ENCODE measurements at regions not wholly inside any gene's neighbourhood (a gene's known extent, or its start where the extent isn't known, plus 50 kb on each side); places are given as distances from the start of the nearest gene placed in this dataset.

DNA sequence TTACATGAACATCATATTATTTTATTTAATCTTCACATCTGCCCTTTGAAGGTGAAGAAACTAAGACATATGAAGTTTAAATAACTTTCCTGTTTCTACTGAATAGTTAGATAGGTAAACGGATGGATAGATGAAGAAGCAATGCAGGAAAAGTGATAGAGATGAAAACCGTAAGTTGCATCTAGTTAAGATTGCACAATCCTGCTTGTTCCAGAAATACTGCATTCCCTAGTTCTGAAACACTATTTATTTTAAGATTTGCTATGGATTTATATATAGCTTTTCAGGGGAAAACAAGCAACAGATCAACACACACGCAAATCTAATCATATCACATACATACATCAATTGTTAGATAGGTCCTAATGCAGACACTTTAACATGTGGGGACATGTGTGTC lies 512.7 kb upstream of the C16orf82 start:
- Histone ChIP-seq H3K36me3 (ENCODE audit: control insufficient read depth in 1 of 2, insufficient read depth in 2 of 2, low read length in 2 of 2) (no peaks in the 10 kb centered on the region), H3K27me3 (ENCODE audit: insufficient read depth, low read length) (no peaks in the 10 kb centered on the region), H3K9me2 (ENCODE audit: insufficient read depth) (no peaks in the 10 kb centered on the region), H3K4me1 (ENCODE audit: control insufficient read depth in 1 of 2, insufficient read depth in 2 of 2, low read length in 2 of 2) (no peaks in the 10 kb centered on the region), H3K9me3 (ENCODE audit: control insufficient read depth in 1 of 2, insufficient read depth in 1 of 2, low read depth in 1 of 2, low read length in 2 of 2) (peaks cover 0 to 9% of the 10 kb centered on the region in 2 experiments; a peak in 1 of 4 replicates), H3K9ac (ENCODE audit: low read length) (no peak overlapping the region), H3K4me2 (ENCODE audit: low read length) (no peak overlapping the region), H3K4me3 (replicated peaks in 1 of 2; ENCODE audit: low read depth in 1 of 2, low read length in 2 of 2) (no peak overlapping the region), H2AFZ (ENCODE audit: low read depth, low read length, poor library complexity, severe bottlenecking) (no peak overlapping the region), H4K20me1 (ENCODE audit: insufficient read depth) (no peaks in the 10 kb centered on the region), H3K27ac (ENCODE audit: low read depth, low read length) (no peak overlapping the region), H3K79me2 (ENCODE audit: insufficient read depth, low read length) (no peaks in the 10 kb centered on the region)
- ChIA-PET CTCF (no interaction called here), RAD21 (ENCODE audit: low non-redundant PET in 1 of 2, low total read pairs in 2 of 2, uncharacterized antibody in 2 of 2, unreplicated experiment in 2 of 2) (no interaction called here), POLR2A (no interaction called here)
- BruUV-seq (replicated peaks): no TSS peak
- ATAC-seq: no peak
- DNase-seq (ENCODE audit: low read depth, low spot score): no peak
- intact Hi-C loops (cut with micrococcal nuclease): no loop called here
- TF ChIP-seq SRF (IDR thresholded peaks at IDR 0.05; ENCODE audit: low read depth): no peak
- TF ChIP-seq, protein P1, sequence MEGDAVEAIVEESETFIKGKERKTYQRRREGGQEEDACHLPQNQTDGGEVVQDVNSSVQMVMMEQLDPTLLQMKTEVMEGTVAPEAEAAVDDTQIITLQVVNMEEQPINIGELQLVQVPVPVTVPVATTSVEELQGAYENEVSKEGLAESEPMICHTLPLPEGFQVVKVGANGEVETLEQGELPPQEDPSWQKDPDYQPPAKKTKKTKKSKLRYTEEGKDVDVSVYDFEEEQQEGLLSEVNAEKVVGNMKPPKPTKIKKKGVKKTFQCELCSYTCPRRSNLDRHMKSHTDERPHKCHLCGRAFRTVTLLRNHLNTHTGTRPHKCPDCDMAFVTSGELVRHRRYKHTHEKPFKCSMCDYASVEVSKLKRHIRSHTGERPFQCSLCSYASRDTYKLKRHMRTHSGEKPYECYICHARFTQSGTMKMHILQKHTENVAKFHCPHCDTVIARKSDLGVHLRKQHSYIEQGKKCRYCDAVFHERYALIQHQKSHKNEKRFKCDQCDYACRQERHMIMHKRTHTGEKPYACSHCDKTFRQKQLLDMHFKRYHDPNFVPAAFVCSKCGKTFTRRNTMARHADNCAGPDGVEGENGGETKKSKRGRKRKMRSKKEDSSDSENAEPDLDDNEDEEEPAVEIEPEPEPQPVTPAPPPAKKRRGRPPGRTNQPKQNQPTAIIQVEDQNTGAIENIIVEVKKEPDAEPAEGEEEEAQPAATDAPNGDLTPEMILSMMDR (IDR thresholded peaks at IDR 0.05 in 2 of 3, conservative IDR thresholded peaks at IDR 0.05 in 1 of 3; ENCODE audit: borderline replicate concordance in 1 of 3, insufficient read depth in 1 of 3, low read depth in 2 of 3, low read length in 2 of 3): no peak
- TF ChIP-seq JUND (IDR thresholded peaks at IDR 0.05): no peak
- TF ChIP-seq, protein P2, sequence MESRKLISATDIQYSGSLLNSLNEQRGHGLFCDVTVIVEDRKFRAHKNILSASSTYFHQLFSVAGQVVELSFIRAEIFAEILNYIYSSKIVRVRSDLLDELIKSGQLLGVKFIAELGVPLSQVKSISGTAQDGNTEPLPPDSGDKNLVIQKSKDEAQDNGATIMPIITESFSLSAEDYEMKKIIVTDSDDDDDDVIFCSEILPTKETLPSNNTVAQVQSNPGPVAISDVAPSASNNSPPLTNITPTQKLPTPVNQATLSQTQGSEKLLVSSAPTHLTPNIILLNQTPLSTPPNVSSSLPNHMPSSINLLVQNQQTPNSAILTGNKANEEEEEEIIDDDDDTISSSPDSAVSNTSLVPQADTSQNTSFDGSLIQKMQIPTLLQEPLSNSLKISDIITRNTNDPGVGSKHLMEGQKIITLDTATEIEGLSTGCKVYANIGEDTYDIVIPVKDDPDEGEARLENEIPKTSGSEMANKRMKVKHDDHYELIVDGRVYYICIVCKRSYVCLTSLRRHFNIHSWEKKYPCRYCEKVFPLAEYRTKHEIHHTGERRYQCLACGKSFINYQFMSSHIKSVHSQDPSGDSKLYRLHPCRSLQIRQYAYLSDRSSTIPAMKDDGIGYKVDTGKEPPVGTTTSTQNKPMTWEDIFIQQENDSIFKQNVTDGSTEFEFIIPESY (IDR thresholded peaks at IDR 0.05; ENCODE audit: extremely low read depth, insufficient replicate concordance, low read length): no peak

DNA sequence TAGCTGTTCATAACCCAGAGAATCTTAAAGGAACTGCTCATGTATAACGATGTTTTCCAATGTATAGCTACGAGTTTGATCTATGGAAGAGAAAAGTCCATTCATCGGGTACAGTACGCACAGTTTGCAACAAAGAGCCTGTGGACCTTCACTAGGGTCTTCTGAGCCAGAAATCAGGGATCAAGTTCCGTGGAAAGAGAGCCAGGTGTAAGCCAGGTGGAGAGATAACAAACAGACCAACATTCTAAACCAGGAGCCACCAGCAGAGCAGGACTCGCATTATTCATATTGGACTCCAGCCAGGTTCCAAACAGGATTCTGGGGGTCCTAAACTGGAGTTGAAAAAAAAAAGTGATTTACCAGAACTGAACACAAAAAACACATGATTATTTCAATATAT lies 505.4 kb upstream of the C16orf82 start:
- CTCF ChIA-PET: no interaction called here
- RAD21 ChIA-PET (ENCODE audit: low non-redundant PET in 1 of 2, low total read pairs in 2 of 2, uncharacterized antibody in 2 of 2, unreplicated experiment in 2 of 2): no interaction called here
- intact Hi-C loops (cut with micrococcal nuclease): no loop called here
- Histone ChIP-seq H3K9me3 (ENCODE audit: control insufficient read depth in 1 of 2, insufficient read depth in 1 of 2, low read depth in 1 of 2, low read length in 2 of 2) (no peaks in the 10 kb centered on the region; a peak in 1 of 4 replicates), H3K36me3 (ENCODE audit: control insufficient read depth in 1 of 2, insufficient read depth in 2 of 2, low read length in 2 of 2) (no peaks in the 10 kb centered on the region), H3K4me2 (ENCODE audit: low read length) (no peak overlapping the region), H3K79me2 (ENCODE audit: insufficient read depth, low read length) (no peaks in the 10 kb centered on the region), H3K9ac (ENCODE audit: low read length) (no peak overlapping the region), H4K20me1 (ENCODE audit: insufficient read depth) (no peaks in the 10 kb centered on the region), H3K4me3 (replicated peaks in 1 of 2; ENCODE audit: low read depth in 1 of 2, low read length in 2 of 2) (no peak overlapping the region), H2AFZ (ENCODE audit: low read depth, low read length, poor library complexity, severe bottlenecking) (no peak overlapping the region), H3K27ac (ENCODE audit: low read depth, low read length) (no peak overlapping the region), H3K9me2 (ENCODE audit: insufficient read depth) (no peaks in the 10 kb centered on the region), H3K27me3 (ENCODE audit: insufficient read depth, low read length) (no peaks in the 10 kb centered on the region), H3K4me1 (ENCODE audit: control insufficient read depth in 1 of 2, insufficient read depth in 2 of 2, low read length in 2 of 2) (no peaks in the 10 kb centered on the region)
- DNase-seq (ENCODE audit: low read depth, low spot score) (no peak), ATAC-seq (no peak)
- POLR2A ChIA-PET: no interaction called here
- BruUV-seq (replicated peaks): no TSS peak
- TF ChIP-seq YY1 (IDR thresholded peaks at IDR 0.05; ENCODE audit: extremely low read depth, insufficient replicate concordance, low read depth, low read length) (no peak), POLR2A (IDR thresholded peaks at IDR 0.05; ENCODE audit: borderline replicate concordance, extremely low read depth, insufficient read depth, insufficient read length) (no peak)
